Breast epithelium (tissue), 3 donors: ENCODE measurements at regions not wholly inside any gene's neighbourhood (a gene's known extent, or its start where the extent isn't known, plus 50 kb on each side); places are given as distances from the start of the nearest gene placed in this dataset.

Experiments used
- POLR2A ChIP-seq: fragments of 450-650 bp; IDR thresholded peaks from one replicate; pipeline ENCODE4 v1.6.1; 2016; ENCODE audit warnings: antibody characterized with exemption, mild to moderate bottlenecking, moderate library complexity
- POLR2AphosphoS5 ChIP-seq, 3 donors: sonication (generic); formaldehyde crosslinking; IDR thresholded peaks; one replicate each; pipeline ENCODE4 v1.6.1; 2017; ENCODE audit warnings: antibody characterized with exemption in 3 of 3
- TF ChIP-seq, protein P1 (sequence below), 3 donors: fragments of 450-650 bp; IDR thresholded peaks; one replicate each; pipeline ENCODE4 v1.5.1; 2016 to 2017; ENCODE audit warnings: antibody characterized with exemption in 3 of 3, mild to moderate bottlenecking in 3 of 3, moderate library complexity in 3 of 3

GRCh38 chr16:8167436-8167835 is 422.9 kb downstream of the TMEM114 start:
- TF ChIP-seq POLR2A (no peak), POLR2AphosphoS5 (IDR thresholded peaks at IDR 0.05) (no peak)
- TF ChIP-seq, protein P1, sequence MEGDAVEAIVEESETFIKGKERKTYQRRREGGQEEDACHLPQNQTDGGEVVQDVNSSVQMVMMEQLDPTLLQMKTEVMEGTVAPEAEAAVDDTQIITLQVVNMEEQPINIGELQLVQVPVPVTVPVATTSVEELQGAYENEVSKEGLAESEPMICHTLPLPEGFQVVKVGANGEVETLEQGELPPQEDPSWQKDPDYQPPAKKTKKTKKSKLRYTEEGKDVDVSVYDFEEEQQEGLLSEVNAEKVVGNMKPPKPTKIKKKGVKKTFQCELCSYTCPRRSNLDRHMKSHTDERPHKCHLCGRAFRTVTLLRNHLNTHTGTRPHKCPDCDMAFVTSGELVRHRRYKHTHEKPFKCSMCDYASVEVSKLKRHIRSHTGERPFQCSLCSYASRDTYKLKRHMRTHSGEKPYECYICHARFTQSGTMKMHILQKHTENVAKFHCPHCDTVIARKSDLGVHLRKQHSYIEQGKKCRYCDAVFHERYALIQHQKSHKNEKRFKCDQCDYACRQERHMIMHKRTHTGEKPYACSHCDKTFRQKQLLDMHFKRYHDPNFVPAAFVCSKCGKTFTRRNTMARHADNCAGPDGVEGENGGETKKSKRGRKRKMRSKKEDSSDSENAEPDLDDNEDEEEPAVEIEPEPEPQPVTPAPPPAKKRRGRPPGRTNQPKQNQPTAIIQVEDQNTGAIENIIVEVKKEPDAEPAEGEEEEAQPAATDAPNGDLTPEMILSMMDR (IDR thresholded peaks at IDR 0.05), result no peak
